ENCODE measurements at regions not wholly inside any gene's neighbourhood (a gene's known extent, or its start where the extent isn't known, plus 50 kb on each side); places are given as distances from the start of the nearest gene placed in this dataset.
"Not testable (repeated sequence)": the region's sequence is repeated elsewhere in the genome, so short reads cannot be mapped to it uniquely, and the experiment has no call there.

GRCh38 chr14:101687756-101688546 is 73.6 kb upstream of the PPP2R5C start:
- Histone ChIP-seq H3K27ac (ENCODE audit: low read depth in 1 of 3, low read length in 2 of 3) (no peak overlapping the region), H3K4me1 (ENCODE audit: control insufficient read depth in 3 of 3, insufficient read depth in 2 of 3, low read depth in 1 of 3, low read length in 2 of 3) (no peaks in the 10 kb centered on the region), H3K9me3 (ENCODE audit: control insufficient read depth in 2 of 2, insufficient read depth in 1 of 2, low read depth in 1 of 2, low read length in 1 of 2) (no peaks in the 10 kb centered on the region), H3K4me3 (ENCODE audit: low read depth in 1 of 3, low read length in 3 of 3) (no peak overlapping the region), H3K27me3 (ENCODE audit: control insufficient read depth in 3 of 3, insufficient read depth in 3 of 3, low read length in 3 of 3) (no peaks in the 10 kb centered on the region), H3K36me3 (ENCODE audit: control insufficient read depth in 3 of 3, insufficient read depth in 2 of 3, low read depth in 1 of 3, low read length in 3 of 3) (no peaks in the 10 kb centered on the region)
- FAIRE-seq (no peak), DNase-seq (peak in 1 of 2 donors; percentile 20)
- 29 to 55% (median 44%) methylated on average over 6 of the region's 6 CpGs for WGBS, 3 donors

- Histone ChIP-seq H3K36me3 (ENCODE audit: control insufficient read depth in 3 of 3, insufficient read depth in 2 of 3, low read depth in 1 of 3, low read length in 3 of 3) (no peaks in the 10 kb centered on the region), H3K27ac (ENCODE audit: low read depth in 1 of 3, low read length in 2 of 3) (no peak overlapping the region), H3K4me1 (ENCODE audit: control insufficient read depth in 3 of 3, insufficient read depth in 2 of 3, low read depth in 1 of 3, low read length in 2 of 3) (no peaks in the 10 kb centered on the region), H3K27me3 (ENCODE audit: control insufficient read depth in 3 of 3, insufficient read depth in 3 of 3, low read length in 3 of 3) (no peaks in the 10 kb centered on the region), H3K9me3 (ENCODE audit: control insufficient read depth in 2 of 2, insufficient read depth in 1 of 2, low read depth in 1 of 2, low read length in 1 of 2) (no peaks in the 10 kb centered on the region), H3K4me3 (ENCODE audit: low read depth in 1 of 3, low read length in 3 of 3) (no peak overlapping the region)
- no peak for DNase-seq
- FAIRE-seq, result no peak
- 93 to 95% (median 93%) methylated on average over 14 to 25 of the region's 25 CpGs for WGBS, 3 donors
Observed at GRCh38 chr14:101689039-101689501, 72.4 kb upstream of the PPP2R5C start.

GRCh38 chr14:101689966-101690365 is 71.5 kb upstream of the PPP2R5C start:
- DNase-seq; FAIRE-seq; H3K4me1 ChIP-seq (ENCODE audit: control insufficient read depth in 3 of 3, insufficient read depth in 2 of 3, low read depth in 1 of 3, low read length in 2 of 3); H3K27me3 ChIP-seq (ENCODE audit: control insufficient read depth in 3 of 3, insufficient read depth in 3 of 3, low read length in 3 of 3); H3K9me3 ChIP-seq (ENCODE audit: control insufficient read depth in 2 of 2, insufficient read depth in 1 of 2, low read depth in 1 of 2, low read length in 1 of 2); H3K4me3 ChIP-seq (ENCODE audit: low read depth in 1 of 3, low read length in 3 of 3); H3K27ac ChIP-seq (ENCODE audit: low read depth in 1 of 3, low read length in 2 of 3); H3K36me3 ChIP-seq (ENCODE audit: control insufficient read depth in 3 of 3, insufficient read depth in 2 of 3, low read depth in 1 of 3, low read length in 3 of 3): not testable (repeated sequence)
- 92 to 94% (median 93%) methylated on average over 12 of the region's 12 CpGs for WGBS, 3 donors

- H3K4me1 ChIP-seq (ENCODE audit: control insufficient read depth in 3 of 3, insufficient read depth in 2 of 3, low read depth in 1 of 3, low read length in 2 of 3), result no peaks in the 10 kb centered on the region
- 21 to 33% (median 28%) methylated on average over 1 of the region's 1 CpG for WGBS, 3 donors
- no peak overlapping the region for H3K27ac ChIP-seq (ENCODE audit: low read depth in 1 of 3, low read length in 2 of 3)
- H3K9me3 ChIP-seq (ENCODE audit: control insufficient read depth in 2 of 2, insufficient read depth in 1 of 2, low read depth in 1 of 2, low read length in 1 of 2), result no peaks in the 10 kb centered on the region
- DNase-seq (no peak), FAIRE-seq (no peak)
- H3K4me3 ChIP-seq (ENCODE audit: low read depth in 1 of 3, low read length in 3 of 3), result no peak overlapping the region
- no peaks in the 10 kb centered on the region for H3K27me3 ChIP-seq (ENCODE audit: control insufficient read depth in 3 of 3, insufficient read depth in 3 of 3, low read length in 3 of 3)
- no peaks in the 10 kb centered on the region for H3K36me3 ChIP-seq (ENCODE audit: control insufficient read depth in 3 of 3, insufficient read depth in 2 of 3, low read depth in 1 of 3, low read length in 3 of 3)
Observed at GRCh38 chr14:101695659-101696058, 65.8 kb upstream of the PPP2R5C start.

- no peak for DNase-seq
- WGBS, 3 donors, result 42 to 66% (median 45%) methylated on average over 3 of the region's 3 CpGs
- no peak for FAIRE-seq
Observed at GRCh38 chr14:101704140-101704539, 57.4 kb upstream of the PPP2R5C start.

GRCh38 chr14:101705733-101706508 is 55.6 kb upstream of the PPP2R5C start:
- 8 to 34% (median 17%) methylated on average over 39 to 73 of the region's 73 CpGs for WGBS, 3 donors
- peaks cover 0 to 17% (median 0%) of the 10 kb centered on the region in 3 donors for H3K27me3 ChIP-seq (ENCODE audit: control insufficient read depth in 3 of 3, insufficient read depth in 3 of 3, low read length in 3 of 3)
- FAIRE-seq, result no peak
- H3K9me3 ChIP-seq (ENCODE audit: control insufficient read depth in 2 of 2, insufficient read depth in 1 of 2, low read depth in 1 of 2, low read length in 1 of 2), result peaks cover 0 to 3% of the 10 kb centered on the region in 2 donors
- H3K4me3 ChIP-seq (ENCODE audit: low read depth in 1 of 3, low read length in 3 of 3), result peak overlapping the region in 2 of 3 donors; percentile 26 to 45
- DNase-seq, result peak; percentile 62 to 90
- H3K4me1 ChIP-seq (ENCODE audit: control insufficient read depth in 3 of 3, insufficient read depth in 2 of 3, low read depth in 1 of 3, low read length in 2 of 3), result peaks cover 0 to 20% (median 0%) of the 10 kb centered on the region in 3 donors
- peak overlapping the region; percentile 38 to 77 (median 52) for H3K27ac ChIP-seq (ENCODE audit: low read depth in 1 of 3, low read length in 2 of 3)
- H3K36me3 ChIP-seq (ENCODE audit: control insufficient read depth in 3 of 3, insufficient read depth in 2 of 3, low read depth in 1 of 3, low read length in 3 of 3), result no peaks in the 10 kb centered on the region

More at GRCh38 chr14:101704140-101704539, 57.4 kb upstream of the PPP2R5C start:
- H3K27ac ChIP-seq (ENCODE audit: low read depth in 1 of 3, low read length in 2 of 3), result no peak overlapping the region
- H3K4me1 ChIP-seq (ENCODE audit: control insufficient read depth in 3 of 3, insufficient read depth in 2 of 3, low read depth in 1 of 3, low read length in 2 of 3), result peaks cover 0 to 20% (median 0%) of the 10 kb centered on the region in 3 donors
- peaks cover 0 to 3% of the 10 kb centered on the region in 2 donors for H3K9me3 ChIP-seq (ENCODE audit: control insufficient read depth in 2 of 2, insufficient read depth in 1 of 2, low read depth in 1 of 2, low read length in 1 of 2)
- no peaks in the 10 kb centered on the region for H3K36me3 ChIP-seq (ENCODE audit: control insufficient read depth in 3 of 3, insufficient read depth in 2 of 3, low read depth in 1 of 3, low read length in 3 of 3)
- H3K4me3 ChIP-seq (ENCODE audit: low read depth in 1 of 3, low read length in 3 of 3), result no peak overlapping the region
- H3K27me3 ChIP-seq (ENCODE audit: control insufficient read depth in 3 of 3, insufficient read depth in 3 of 3, low read length in 3 of 3), result peaks cover 0 to 17% (median 0%) of the 10 kb centered on the region in 3 donors

GRCh38 chr14:101706509-101707067 is 54.9 kb upstream of the PPP2R5C start:
- 83 to 90% (median 88%) methylated on average over 16 of the region's 16 CpGs for WGBS, 3 donors
- Histone ChIP-seq H3K36me3 (ENCODE audit: control insufficient read depth in 3 of 3, insufficient read depth in 2 of 3, low read depth in 1 of 3, low read length in 3 of 3) (no peaks in the 10 kb centered on the region), H3K4me3 (ENCODE audit: low read depth in 1 of 3, low read length in 3 of 3) (no peak overlapping the region), H3K9me3 (ENCODE audit: control insufficient read depth in 2 of 2, insufficient read depth in 1 of 2, low read depth in 1 of 2, low read length in 1 of 2) (peaks cover 0 to 3% of the 10 kb centered on the region in 2 donors), H3K27me3 (ENCODE audit: control insufficient read depth in 3 of 3, insufficient read depth in 3 of 3, low read length in 3 of 3) (peaks cover 0 to 17% (median 0%) of the 10 kb centered on the region in 3 donors), H3K27ac (ENCODE audit: low read depth in 1 of 3, low read length in 2 of 3) (peak overlapping the region in 2 of 3 donors; percentile 38 to 61), H3K4me1 (ENCODE audit: control insufficient read depth in 3 of 3, insufficient read depth in 2 of 3, low read depth in 1 of 3, low read length in 2 of 3) (peaks cover 0 to 20% (median 0%) of the 10 kb centered on the region in 3 donors)
- FAIRE-seq, result no peak
- DNase-seq, result no peak
